ENCODE measurements at regions not wholly inside any gene's neighbourhood (a gene's known extent, or its start where the extent isn't known, plus 50 kb on each side); places are given as distances from the start of the nearest gene placed in this dataset.

- Histone ChIP-seq H3K4me1 (ENCODE audit: control insufficient read depth in 1 of 2, insufficient read depth in 1 of 2, low read depth in 1 of 2, low read length in 1 of 2) (no peaks in the 10 kb centered on the region), H3K9me3 (no peaks in the 10 kb centered on the region), H3K27me3 (peaks cover 39% of the 10 kb centered on the region), H3K36me3 (no peaks in the 10 kb centered on the region), H3K4me3 (ENCODE audit: low read depth in 1 of 2, low read length in 1 of 2) (no peak overlapping the region), H3K27ac (no peak overlapping the region)
- TF ChIP-seq CTCF (IDR thresholded peaks at IDR 0.05), result no peak
Observed at GRCh38 chr2:175744000-175744399, 258.1 kb downstream of the LNPK start.

- no peaks in the 10 kb centered on the region for H3K36me3 ChIP-seq
- TF ChIP-seq CTCF (IDR thresholded peaks at IDR 0.05), result no peak
- H3K4me1 ChIP-seq (ENCODE audit: control insufficient read depth in 1 of 2, insufficient read depth in 1 of 2, low read depth in 1 of 2, low read length in 1 of 2), result no peaks in the 10 kb centered on the region
- H3K27ac ChIP-seq, result no peak overlapping the region
- no peak overlapping the region for H3K4me3 ChIP-seq (ENCODE audit: low read depth in 1 of 2, low read length in 1 of 2)
- H3K9me3 ChIP-seq, result no peaks in the 10 kb centered on the region
- H3K27me3 ChIP-seq, result peaks cover 39% of the 10 kb centered on the region
Observed at GRCh38 chr2:175743011-175743410, 259.1 kb downstream of the LNPK start.

DNA sequence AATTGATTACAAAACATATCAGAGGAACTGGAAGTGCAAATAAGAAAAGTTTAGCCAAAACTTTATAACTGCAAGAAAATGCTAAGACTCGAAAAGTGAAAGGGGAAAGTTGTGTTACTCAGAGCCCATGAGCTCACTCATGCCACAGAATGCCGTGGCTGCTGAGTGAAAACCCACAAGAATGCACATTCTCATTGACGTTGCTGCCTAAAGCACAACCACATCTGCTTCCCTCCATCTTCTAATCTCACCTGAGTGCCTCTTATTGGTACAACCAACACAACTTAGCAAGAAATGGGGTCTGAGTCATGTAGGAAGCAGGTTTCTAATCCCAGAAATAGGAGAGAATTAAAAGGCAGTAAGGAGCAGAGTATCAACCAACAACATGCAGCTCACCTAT, 259.7 kb downstream of the LNPK start:
- H3K4me1 ChIP-seq (ENCODE audit: control insufficient read depth in 1 of 2, insufficient read depth in 1 of 2, low read depth in 1 of 2, low read length in 1 of 2), result no peaks in the 10 kb centered on the region
- no peak for TF ChIP-seq CTCF (IDR thresholded peaks at IDR 0.05)
- H3K27ac ChIP-seq, result no peak overlapping the region

DNA sequence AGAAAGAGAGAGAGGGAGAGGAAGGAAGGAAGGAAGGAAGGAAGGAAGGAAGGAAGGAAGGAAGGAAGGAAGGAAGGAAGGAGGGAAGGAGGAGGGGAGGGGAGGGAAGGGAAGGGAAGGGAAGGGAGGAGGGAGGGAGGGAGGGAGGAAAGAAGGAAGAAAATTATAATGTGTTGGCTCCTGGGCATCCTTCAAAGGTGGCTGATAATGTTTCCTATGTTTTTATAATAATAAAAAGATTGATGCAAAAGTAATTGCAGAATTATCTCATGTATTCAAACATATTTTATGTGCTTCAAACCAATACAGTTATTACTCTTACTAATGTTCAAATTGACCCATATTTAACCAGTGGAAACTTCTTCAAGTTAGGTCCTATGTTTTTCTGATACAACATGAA, 260.9 kb downstream of the LNPK start:
- TF ChIP-seq CTCF (IDR thresholded peaks at IDR 0.05), result no peak
- H3K36me3 ChIP-seq, result no peaks in the 10 kb centered on the region

More for the DNA sequence above, 259.7 kb downstream of the LNPK start:
- Histone ChIP-seq H3K27me3 (peaks cover 39% of the 10 kb centered on the region), H3K4me3 (ENCODE audit: low read depth in 1 of 2, low read length in 1 of 2) (no peak overlapping the region), H3K36me3 (no peaks in the 10 kb centered on the region), H3K9me3 (no peaks in the 10 kb centered on the region)

GRCh38 chr2:175737722-175738361, 264.2 kb downstream of the LNPK start:
- H3K4me3 ChIP-seq (ENCODE audit: low read depth in 1 of 2, low read length in 1 of 2), result no peak overlapping the region
- TF ChIP-seq CTCF (IDR thresholded peaks at IDR 0.05), result no peak
- peaks cover 27% of the 10 kb centered on the region for H3K27me3 ChIP-seq
- no peaks in the 10 kb centered on the region for H3K36me3 ChIP-seq
- H3K27ac ChIP-seq, result no peak overlapping the region
- no peaks in the 10 kb centered on the region for H3K9me3 ChIP-seq
- H3K4me1 ChIP-seq (ENCODE audit: control insufficient read depth in 1 of 2, insufficient read depth in 1 of 2, low read depth in 1 of 2, low read length in 1 of 2), result no peaks in the 10 kb centered on the region

More for the DNA sequence above, 260.9 kb downstream of the LNPK start:
- Histone ChIP-seq H3K27ac (no peak overlapping the region), H3K4me3 (ENCODE audit: low read depth in 1 of 2, low read length in 1 of 2) (no peak overlapping the region), H3K4me1 (ENCODE audit: control insufficient read depth in 1 of 2, insufficient read depth in 1 of 2, low read depth in 1 of 2, low read length in 1 of 2) (no peaks in the 10 kb centered on the region), H3K9me3 (no peaks in the 10 kb centered on the region), H3K27me3 (peaks cover 39% of the 10 kb centered on the region)
